PC-3 (cell line): ENCODE measurements at regions not wholly inside any gene's neighbourhood (a gene's known extent, or its start where the extent isn't known, plus 50 kb on each side); places are given as distances from the start of the nearest gene placed in this dataset.

ENCODE experiments used
- ATAC-seq: fragments of 200-7000 bp; cut with Tn5 transposase; 2 replicates; pipeline ENCODE4 v1.9.1; 2020; ENCODE audit warnings: mild to moderate bottlenecking, moderate library complexity
- BruUV-seq: library from RNA; stranded (reverse); fragments of 400-500 nt; replicated peaks from 2 replicates; lab custom pipeline; 2021; lab: Mats Ljungman, UMichigan
- CTCF ChIA-PET: fragments of 300-600 bp; sonication (Branson Sonifier 250); formaldehyde crosslinking; loops from one replicate; lab custom pipeline; 2022; ENCODE audit warnings: antibody characterized with exemption; lab: Charles Lee
- POLR2A ChIA-PET: fragments of 300-600 bp; sonication (Branson Sonifier 250); formaldehyde crosslinking; loops from one replicate; lab custom pipeline; 2022; ENCODE audit warnings: antibody characterized with exemption; ENCODE audit not compliant: unreplicated experiment; lab: Charles Lee
- DNase-seq: peaks from one replicate; pipeline ENCODE4 v3.0.0-alpha.2; 2015
- H2AFZ ChIP-seq: fragments of 300-600 bp; sonication (generic); 2 replicates; pipeline ENCODE4 v1.6.0; 2016; ENCODE audit warnings: antibody characterized with exemption, low read length
- H3F3A ChIP-seq: fragments of 300-600 bp; sonication (generic); one replicate; pipeline ENCODE4 v1.6.0; 2017; ENCODE audit warnings: antibody characterized with exemption, low read length, control low read depth, mild to moderate bottlenecking; ENCODE audit not compliant: unreplicated experiment
- H3K27ac ChIP-seq: fragments of 300-600 bp; sonication (generic); 2 replicates; pipeline ENCODE4 v1.5.1; 2016; ENCODE audit warnings: mild to moderate bottlenecking, low read length
- H3K27me3 ChIP-seq: fragments of 300-600 bp; sonication (generic); 2 replicates; pipeline ENCODE4 v1.6.1; 2016; ENCODE audit warnings: low read length, mixed read lengths
- H3K36me3 ChIP-seq: fragments of 300-600 bp; sonication (generic); 2 replicates; pipeline ENCODE4 v1.6.1; 2016; ENCODE audit warnings: low read depth, mixed run types, low read length, mixed read lengths
- H3K4me1 ChIP-seq: fragments of 300-600 bp; sonication (generic); 2 replicates; pipeline ENCODE4 v1.5.1; 2016; ENCODE audit warnings: low read length; ENCODE audit not compliant: insufficient read depth
- H3K4me2 ChIP-seq: fragments of 300-600 bp; sonication (generic); 2 replicates; pipeline ENCODE4 v1.6.0; 2016; ENCODE audit warnings: low read length
- H3K4me3 ChIP-seq: fragments of 300-600 bp; sonication (generic); 2 replicates; pipeline ENCODE4 v1.5.1; 2016; ENCODE audit warnings: mild to moderate bottlenecking, low read length, mixed read lengths
- H3K79me2 ChIP-seq: fragments of 300-600 bp; sonication (generic); 2 replicates; pipeline ENCODE4 v1.6.1; 2017; ENCODE audit warnings: low read length, mixed read lengths
- H3K9ac ChIP-seq: fragments of 300-600 bp; sonication (generic); 2 replicates; pipeline ENCODE4 v1.6.0; 2016; ENCODE audit warnings: mild to moderate bottlenecking, low read length
- H3K9me2 ChIP-seq: fragments of 300-600 bp; sonication (generic); replicated peaks from 2 replicates; pipeline ENCODE4 v1.6.1; 2016; ENCODE audit warnings: mixed run types, low read length, mixed read lengths
- H3K9me3 ChIP-seq: fragments of 300-600 bp; sonication (generic); 2 replicates; pipeline ENCODE4 v1.6.1; 2016; ENCODE audit warnings: low read length, mixed read lengths
- H4K20me1 ChIP-seq: fragments of 300-600 bp; sonication (generic); 2 replicates; pipeline ENCODE4 v1.6.1; 2016; ENCODE audit warnings: low read length, mixed read lengths
- CTCF ChIP-seq: fragments of 300-600 bp; sonication (generic); conservative IDR thresholded peaks from 2 replicates; pipeline ENCODE4 v1.5.1; 2017; ENCODE audit warnings: antibody characterized with exemption, low read depth, mild to moderate bottlenecking, low read length
- EZH2 ChIP-seq: fragments of 300-600 bp; sonication (generic); IDR thresholded peaks from one replicate; pipeline ENCODE4 v1.6.1; 2017; ENCODE audit warnings: antibody characterized with exemption, mild to moderate bottlenecking, low read length; ENCODE audit not compliant: unreplicated experiment
- EZH2phosphoT487 ChIP-seq: fragments of 300-600 bp; sonication (generic); IDR thresholded peaks from 2 replicates; pipeline ENCODE4 v1.6.1; 2018; ENCODE audit warnings: mild to moderate bottlenecking, antibody characterized with exemption, low read length, borderline replicate concordance
- intact Hi-C: fragments of 100-400 bp; cut with micrococcal nuclease; formaldehyde crosslinking; loops from 2 replicates; pipeline ENCODE4 v1.9.0; 2023

DNA sequence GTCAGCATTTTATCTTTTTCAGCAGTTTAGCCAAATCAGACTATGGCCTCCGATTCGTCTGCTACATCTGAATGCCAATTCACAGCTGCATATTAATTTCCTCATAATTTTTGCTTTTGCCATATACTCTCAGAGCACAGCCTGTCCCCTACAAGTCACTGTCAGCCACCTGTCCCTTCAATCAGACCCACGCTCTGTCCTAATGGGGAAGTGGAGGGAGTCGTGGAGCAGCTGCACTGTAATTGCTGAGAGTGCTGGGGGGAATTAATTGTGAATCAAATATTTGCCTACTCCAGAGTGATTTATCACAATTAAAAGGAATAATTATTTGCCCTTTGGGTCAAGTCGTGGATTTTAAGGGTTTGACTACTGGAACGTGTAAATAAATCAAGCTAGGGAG is 75.5 kb downstream of the EBLN2 start:
- H2AFZ ChIP-seq, result no peak overlapping the region

DNA sequence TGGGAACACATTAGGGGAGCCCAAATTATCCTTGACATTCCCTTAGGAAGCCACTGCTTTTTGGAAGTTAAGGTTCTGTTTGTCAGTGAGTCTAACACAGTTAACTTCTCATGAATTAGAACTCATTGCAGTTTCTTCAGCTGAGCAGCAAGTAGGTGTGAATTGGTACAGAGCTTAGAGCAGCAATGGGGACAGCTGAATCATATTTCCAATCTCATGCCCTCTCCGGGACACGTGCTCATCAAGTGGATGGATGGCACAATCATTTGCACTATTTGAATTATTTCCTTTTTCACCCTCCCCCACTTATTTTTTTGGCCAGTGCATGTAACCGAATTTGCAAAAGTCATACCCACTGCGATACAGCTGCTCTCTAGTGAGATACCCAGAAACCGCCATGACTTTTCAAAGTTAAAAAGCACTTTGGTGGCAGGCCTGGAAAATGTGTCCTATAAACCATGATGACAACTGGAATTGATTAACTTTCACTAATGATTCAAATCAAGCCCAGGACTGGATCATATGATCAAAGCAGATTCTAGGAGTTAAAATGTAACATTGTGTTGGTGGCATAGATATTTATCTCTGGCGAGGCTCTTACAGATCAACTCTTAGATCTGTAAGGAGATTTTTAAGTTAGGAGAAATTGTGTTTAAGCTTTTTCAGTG is 76.4 kb downstream of the EBLN2 start:
- intact Hi-C loops, result no loop called here
- Histone ChIP-seq H3K27ac (no peak overlapping the region), H3K36me3 (no peaks in the 10 kb centered on the region), H3K4me2 (no peak overlapping the region), H3K79me2 (no peaks in the 10 kb centered on the region), H3K9ac (no peak overlapping the region), H3K4me1 (no peaks in the 10 kb centered on the region), H3K9me3 (no peaks in the 10 kb centered on the region), H4K20me1 (no peaks in the 10 kb centered on the region), H3K27me3 (peaks cover 62% of the 10 kb centered on the region), H3F3A (no peaks in the 10 kb centered on the region), H3K9me2 (no peaks in the 10 kb centered on the region), H2AFZ (no peak overlapping the region), H3K4me3 (no peak overlapping the region)
- POLR2A ChIA-PET, result no interaction called here
- CTCF ChIA-PET, result no interaction called here
- no TSS peak for BruUV-seq
- no peak for TF ChIP-seq EZH2
- TF ChIP-seq CTCF, result no peak
- TF ChIP-seq EZH2phosphoT487, result no peak
- ATAC-seq (no peak), DNase-seq (no peak)

More for the DNA sequence above, 75.5 kb downstream of the EBLN2 start:
- H3K27ac ChIP-seq, result no peak overlapping the region
- no peak for ATAC-seq
- TF ChIP-seq EZH2, result no peak
- TF ChIP-seq CTCF, result no peak
- TF ChIP-seq EZH2phosphoT487, result no peak
- intact Hi-C loops, result no loop called here
- H3K4me3 ChIP-seq, result no peak overlapping the region
- H3K4me2 ChIP-seq, result no peak overlapping the region
- no peaks in the 10 kb centered on the region for H3K4me1 ChIP-seq
- no peaks in the 10 kb centered on the region for H3K9me3 ChIP-seq
- ChIA-PET POLR2A (no interaction called here), CTCF (no interaction called here)
- no peaks in the 10 kb centered on the region for H4K20me1 ChIP-seq
- no peaks in the 10 kb centered on the region for H3K9me2 ChIP-seq
- BruUV-seq, result no TSS peak
- DNase-seq, result no peak
- H3K9ac ChIP-seq, result no peak overlapping the region
- no peaks in the 10 kb centered on the region for H3K79me2 ChIP-seq
- H3F3A ChIP-seq, result no peaks in the 10 kb centered on the region
- H3K36me3 ChIP-seq, result no peaks in the 10 kb centered on the region
- H3K27me3 ChIP-seq, result peaks cover 55% of the 10 kb centered on the region

GRCh38 chr3:73140772-73141442 is 79.4 kb downstream of the EBLN2 start:
- CTCF ChIA-PET, result no interaction called here
- peaks cover 78% of the 10 kb centered on the region for H3K27me3 ChIP-seq

More at GRCh38 chr3:73140772-73141442, 79.4 kb downstream of the EBLN2 start:
- TF ChIP-seq EZH2 (no peak), CTCF (no peak), EZH2phosphoT487 (no peak)
- no peaks in the 10 kb centered on the region for H3K9me2 ChIP-seq
- DNase-seq, result no peak
- H2AFZ ChIP-seq, result no peak overlapping the region
- no peaks in the 10 kb centered on the region for H3K4me1 ChIP-seq
- H3F3A ChIP-seq, result no peaks in the 10 kb centered on the region
- no peaks in the 10 kb centered on the region for H3K79me2 ChIP-seq
- no peaks in the 10 kb centered on the region for H3K36me3 ChIP-seq
- no peak overlapping the region for H3K27ac ChIP-seq
- POLR2A ChIA-PET, result no interaction called here
- H4K20me1 ChIP-seq, result no peaks in the 10 kb centered on the region
- ATAC-seq, result no peak
- no peaks in the 10 kb centered on the region for H3K9me3 ChIP-seq
- H3K4me3 ChIP-seq, result no peak overlapping the region
- BruUV-seq, result no TSS peak
- no peak overlapping the region for H3K4me2 ChIP-seq
- no peak overlapping the region for H3K9ac ChIP-seq
- intact Hi-C loops, result no loop called here
